RWPE1 (cell line): ENCODE measurements at regions not wholly inside any gene's neighbourhood (a gene's known extent, or its start where the extent isn't known, plus 50 kb on each side); places are given as distances from the start of the nearest gene placed in this dataset.

Source experiments
- CTCF ChIA-PET: fragments of 350-600 bp; sonication (Branson Sonifier 250); formaldehyde crosslinking; extraction: SDS; loops from one replicate; lab custom pipeline; 2021; lab: Yijun Ruan, JAX
- POLR2A ChIA-PET: fragments of 400-600 bp; formaldehyde crosslinking; extraction: SDS; loops from one replicate; lab custom pipeline; 2020; ENCODE audit warnings: antibody characterized with exemption; ENCODE audit not compliant: low non-redundant PET; lab: Yijun Ruan, JAX
- DNase-seq: peaks from one replicate; pipeline ENCODE4 v3.0.0; 2012; ENCODE audit warnings: low spot score
- H3K27ac ChIP-seq: fragments of 450-650 bp; 2 replicates; pipeline ENCODE4 v1.5.1; 2017
- TF ChIP-seq, protein P1 (sequence below): fragments of 450-650 bp; conservative IDR thresholded peaks from 2 replicates; pipeline ENCODE4 v1.5.1; 2017; ENCODE audit warnings: low read depth, mild to moderate bottlenecking

- no peak for DNase-seq
- ChIA-PET CTCF (no interaction called here), POLR2A (no interaction called here)
- no peak overlapping the region for H3K27ac ChIP-seq
- TF ChIP-seq, protein P1, sequence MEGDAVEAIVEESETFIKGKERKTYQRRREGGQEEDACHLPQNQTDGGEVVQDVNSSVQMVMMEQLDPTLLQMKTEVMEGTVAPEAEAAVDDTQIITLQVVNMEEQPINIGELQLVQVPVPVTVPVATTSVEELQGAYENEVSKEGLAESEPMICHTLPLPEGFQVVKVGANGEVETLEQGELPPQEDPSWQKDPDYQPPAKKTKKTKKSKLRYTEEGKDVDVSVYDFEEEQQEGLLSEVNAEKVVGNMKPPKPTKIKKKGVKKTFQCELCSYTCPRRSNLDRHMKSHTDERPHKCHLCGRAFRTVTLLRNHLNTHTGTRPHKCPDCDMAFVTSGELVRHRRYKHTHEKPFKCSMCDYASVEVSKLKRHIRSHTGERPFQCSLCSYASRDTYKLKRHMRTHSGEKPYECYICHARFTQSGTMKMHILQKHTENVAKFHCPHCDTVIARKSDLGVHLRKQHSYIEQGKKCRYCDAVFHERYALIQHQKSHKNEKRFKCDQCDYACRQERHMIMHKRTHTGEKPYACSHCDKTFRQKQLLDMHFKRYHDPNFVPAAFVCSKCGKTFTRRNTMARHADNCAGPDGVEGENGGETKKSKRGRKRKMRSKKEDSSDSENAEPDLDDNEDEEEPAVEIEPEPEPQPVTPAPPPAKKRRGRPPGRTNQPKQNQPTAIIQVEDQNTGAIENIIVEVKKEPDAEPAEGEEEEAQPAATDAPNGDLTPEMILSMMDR, result no peak
Measured at GRCh38 chr12:118606690-118607089, 230.3 kb downstream of the SUDS3 start.

- POLR2A ChIA-PET, result no interaction called here
- CTCF ChIA-PET, result no interaction called here
- H3K27ac ChIP-seq, result no peak overlapping the region
- TF ChIP-seq, protein P1, result no peak
- DNase-seq, result no peak
Measured at GRCh38 chr12:118607831-118608230, 231.5 kb downstream of the SUDS3 start.

GRCh38 chr12:118608770-118609344 lies 232.5 kb downstream of the SUDS3 start:
- ChIA-PET POLR2A (no interaction called here), CTCF (no interaction called here)
- H3K27ac ChIP-seq, result no peak overlapping the region
- TF ChIP-seq, protein P1, result no peak
- DNase-seq, result no peak

DNA sequence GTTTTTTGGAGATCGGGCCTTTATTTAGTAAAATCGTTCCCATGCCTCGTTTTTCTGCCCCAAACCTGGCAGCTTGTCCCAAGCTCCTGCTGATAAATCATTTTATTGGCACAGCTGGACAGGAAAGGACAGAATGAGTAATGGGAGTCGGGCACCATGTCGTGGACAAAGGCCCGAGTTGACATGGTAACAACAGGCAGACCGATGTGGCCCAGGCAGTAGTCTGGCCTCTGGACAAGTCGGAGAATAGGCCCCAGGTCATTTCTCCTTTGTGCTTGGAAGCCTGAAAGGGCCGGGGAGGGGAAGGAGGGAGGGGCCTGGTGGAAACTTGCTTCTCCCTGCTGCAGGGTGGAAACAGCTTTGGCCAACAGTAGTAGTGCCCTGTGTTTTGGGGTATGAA lies 234.9 kb downstream of the SUDS3 start:
- ChIA-PET CTCF (no interaction called here), POLR2A (no interaction called here)
- no peak overlapping the region for H3K27ac ChIP-seq
- DNase-seq, result no peak
- TF ChIP-seq, protein P1, result no peak

DNA sequence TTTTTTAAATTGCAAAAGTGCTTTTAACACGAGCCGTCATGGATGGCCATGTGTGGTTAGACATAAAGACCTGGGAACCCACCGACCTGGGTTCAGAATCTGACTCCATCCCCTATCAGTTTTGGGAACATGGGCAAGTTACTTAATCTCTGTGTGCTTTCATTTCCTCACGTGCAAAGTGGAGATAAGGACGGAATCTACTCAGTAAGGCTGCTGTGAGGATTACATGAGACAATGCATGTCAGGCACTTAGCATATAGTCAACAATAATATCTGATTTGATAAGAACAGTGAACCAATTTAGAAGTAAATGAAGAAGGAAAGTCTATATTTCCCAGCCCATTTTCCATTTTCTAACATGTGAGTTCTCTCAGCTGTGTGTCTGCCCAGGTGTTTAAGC lies 235.4 kb downstream of the SUDS3 start:
- ChIA-PET CTCF (no interaction called here), POLR2A (no interaction called here)
- TF ChIP-seq, protein P1, result no peak
- DNase-seq, result no peak
- no peak overlapping the region for H3K27ac ChIP-seq

- CTCF ChIA-PET, result no interaction called here
- no peak overlapping the region for H3K27ac ChIP-seq
- DNase-seq, result no peak
- POLR2A ChIA-PET, result no interaction called here
- TF ChIP-seq, protein P1, result no peak
Measured at GRCh38 chr12:118617611-118618450, 241.5 kb downstream of the SUDS3 start.
